Upper lobe of left lung (tissue), 6 donors: ENCODE measurements at regions not wholly inside any gene's neighbourhood (a gene's known extent, or its start where the extent isn't known, plus 50 kb on each side); places are given as distances from the start of the nearest gene placed in this dataset.

ENCODE experiments used
- ATAC-seq, 2 donors: fragments of 200-7000 bp; cut with Tn5 transposase; one replicate each; pipeline ENCODE4 v1.9.1; 2022; ENCODE audit warnings: mild to moderate bottlenecking in 2 of 2, moderate library complexity in 2 of 2; ENCODE audit not compliant: low FRiP score in 2 of 2
- DNase-seq, 2 donors: peaks; one replicate each; pipeline ENCODE4 v3.0.0-alpha.2; 2019 to 2020
- H3K27ac ChIP-seq, 4 donors: fragments of 200-600 bp; sonication (generic); one replicate each; pipeline ENCODE4 v1.5.1; 2016 to 2019
- H3K27me3 ChIP-seq, 4 donors: fragments of 200-600 bp; sonication (generic); one replicate each; pipeline ENCODE4 v1.5.1; 2017 to 2019
- H3K36me3 ChIP-seq, 4 donors: fragments of 200-600 bp; sonication (generic); one replicate each; pipeline ENCODE4 v1.5.1; 2016 to 2019
- H3K4me1 ChIP-seq, 4 donors: fragments of 200-600 bp; sonication (generic); one replicate each; pipeline ENCODE4 v1.5.1; 2018 to 2019
- H3K4me3 ChIP-seq, 4 donors: fragments of 200-600 bp; sonication (generic); one replicate each; pipeline ENCODE4 v1.5.1; 2017 to 2019; ENCODE audit warnings: mild to moderate bottlenecking in 2 of 4, moderate library complexity in 1 of 4
- H3K9me3 ChIP-seq, 4 donors: fragments of 200-600 bp; sonication (generic); one replicate each; pipeline ENCODE4 v1.5.1; 2018 to 2019
- EP300 ChIP-seq, 4 donors: sonication (generic); formaldehyde crosslinking; IDR thresholded peaks; one replicate each; pipeline ENCODE4 v1.5.1; 2017; ENCODE audit warnings: antibody characterized with exemption in 4 of 4, control low read depth in 2 of 4
- POLR2A ChIP-seq, 4 donors: fragments of 450-650 bp; IDR thresholded peaks; one replicate each; pipeline ENCODE4 v1.5.1; 2016 to 2017; ENCODE audit warnings: antibody characterized with exemption in 4 of 4, mild to moderate bottlenecking in 2 of 4
- POLR2AphosphoS5 ChIP-seq, 2 donors: sonication (generic); formaldehyde crosslinking; IDR thresholded peaks; one replicate each; pipeline ENCODE4 v1.5.1; 2017; ENCODE audit warnings: antibody characterized with exemption in 2 of 2
- WGBS, 2 donors: methylation state at CpG; one replicate each; pipeline ENCODE4 v1.1.5; 2017 to 2018; 5-methylcytosine and 5-hydroxymethylcytosine counted together
- TF ChIP-seq, protein P1 (sequence below), 6 experiments: fragments of 450-650 bp in 4 of 6; fragments of 200-600 bp in 2 of 6; sonication (generic) in 2 of 6; IDR thresholded peaks; one replicate each; pipeline ENCODE4 v1.5.1; 2016 to 2019; ENCODE audit warnings: antibody characterized with exemption in 6 of 6
- donor health status: DM: no; HTN: no; CAD: no; lungs with moderate emphysema.
- donor health status: DM: no; HTN: yes; CAD: no; lungs with severe emphysema.

DNA sequence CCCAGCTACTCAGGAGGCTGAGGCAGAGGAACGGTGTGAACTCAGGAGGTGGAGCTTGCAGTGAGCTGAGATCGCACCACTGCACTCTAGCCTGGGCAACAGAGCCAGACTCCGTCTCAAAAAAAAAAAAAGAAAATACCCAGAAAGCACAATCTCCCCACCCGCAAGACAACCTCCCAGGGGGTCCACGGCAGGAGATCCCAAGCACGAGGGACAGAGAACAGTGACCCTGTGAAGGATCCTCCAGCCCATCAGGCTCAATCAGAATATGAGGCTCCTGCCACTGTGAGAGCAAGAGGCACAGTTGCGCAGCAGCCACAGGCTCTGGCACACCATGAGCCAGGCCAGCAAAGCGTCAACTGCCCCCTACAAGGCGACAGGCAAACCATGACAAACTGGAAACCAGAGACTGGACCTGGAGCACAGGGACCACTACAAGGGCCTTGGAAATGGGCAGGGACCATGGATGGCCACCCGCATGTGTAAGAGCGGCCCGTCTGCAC, 164.8 kb upstream of the GRK3 start:
- H3K4me3 ChIP-seq, result no peak overlapping the region
- no peak overlapping the region for H3K27ac ChIP-seq
- ATAC-seq, result no peak
- no peak for DNase-seq
- H3K27me3 ChIP-seq, result no peaks in the 10 kb centered on the region
- peaks cover 39 to 57% (median 53%) of the 10 kb centered on the region in 4 donors for H3K4me1 ChIP-seq
- WGBS, 2 donors, result 90 to 93% methylated on average over 3 to 12 of the region's 12 CpGs
- no peaks in the 10 kb centered on the region for H3K36me3 ChIP-seq
- no peak for TF ChIP-seq EP300 (IDR thresholded peaks at IDR 0.05)
- TF ChIP-seq, protein P1, sequence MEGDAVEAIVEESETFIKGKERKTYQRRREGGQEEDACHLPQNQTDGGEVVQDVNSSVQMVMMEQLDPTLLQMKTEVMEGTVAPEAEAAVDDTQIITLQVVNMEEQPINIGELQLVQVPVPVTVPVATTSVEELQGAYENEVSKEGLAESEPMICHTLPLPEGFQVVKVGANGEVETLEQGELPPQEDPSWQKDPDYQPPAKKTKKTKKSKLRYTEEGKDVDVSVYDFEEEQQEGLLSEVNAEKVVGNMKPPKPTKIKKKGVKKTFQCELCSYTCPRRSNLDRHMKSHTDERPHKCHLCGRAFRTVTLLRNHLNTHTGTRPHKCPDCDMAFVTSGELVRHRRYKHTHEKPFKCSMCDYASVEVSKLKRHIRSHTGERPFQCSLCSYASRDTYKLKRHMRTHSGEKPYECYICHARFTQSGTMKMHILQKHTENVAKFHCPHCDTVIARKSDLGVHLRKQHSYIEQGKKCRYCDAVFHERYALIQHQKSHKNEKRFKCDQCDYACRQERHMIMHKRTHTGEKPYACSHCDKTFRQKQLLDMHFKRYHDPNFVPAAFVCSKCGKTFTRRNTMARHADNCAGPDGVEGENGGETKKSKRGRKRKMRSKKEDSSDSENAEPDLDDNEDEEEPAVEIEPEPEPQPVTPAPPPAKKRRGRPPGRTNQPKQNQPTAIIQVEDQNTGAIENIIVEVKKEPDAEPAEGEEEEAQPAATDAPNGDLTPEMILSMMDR (IDR thresholded peaks at IDR 0.05), result no peak
- no peak for TF ChIP-seq POLR2A (IDR thresholded peaks at IDR 0.05)
- TF ChIP-seq POLR2AphosphoS5 (IDR thresholded peaks at IDR 0.05), result no peak
- H3K9me3 ChIP-seq, result no peaks in the 10 kb centered on the region

DNA sequence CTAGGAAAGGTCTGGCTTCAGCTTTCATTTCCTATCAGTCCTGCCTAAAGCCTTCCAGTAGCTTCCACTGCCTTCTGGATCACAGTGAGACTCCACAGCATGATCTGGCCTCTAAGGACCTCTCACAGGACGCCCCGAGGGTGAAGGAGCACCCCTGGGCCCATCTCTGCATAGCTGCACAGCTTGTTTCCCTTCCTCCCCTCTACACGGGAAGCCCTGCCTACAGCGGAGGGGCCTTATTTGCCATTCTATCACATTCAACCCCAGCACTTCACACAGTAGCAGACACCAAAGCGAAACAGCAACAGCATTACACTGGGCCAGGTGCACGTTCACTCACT, 162.3 kb upstream of the GRK3 start:
- H3K4me1 ChIP-seq, result peaks cover 45 to 66% (median 60%) of the 10 kb centered on the region in 4 donors
- peak overlapping the region in 2 of 4 donors; percentile 78 to 89 for H3K27ac ChIP-seq
- TF ChIP-seq, protein P1 (IDR thresholded peaks at IDR 0.05), result no peak
- H3K27me3 ChIP-seq, result no peaks in the 10 kb centered on the region
- no peaks in the 10 kb centered on the region for H3K36me3 ChIP-seq
- 78 to 83% methylated on average over 6 of the region's 6 CpGs for WGBS, 2 donors
- DNase-seq (no peak), ATAC-seq (no peak)
- no peaks in the 10 kb centered on the region for H3K9me3 ChIP-seq
- H3K4me3 ChIP-seq, result no peak overlapping the region

DNA sequence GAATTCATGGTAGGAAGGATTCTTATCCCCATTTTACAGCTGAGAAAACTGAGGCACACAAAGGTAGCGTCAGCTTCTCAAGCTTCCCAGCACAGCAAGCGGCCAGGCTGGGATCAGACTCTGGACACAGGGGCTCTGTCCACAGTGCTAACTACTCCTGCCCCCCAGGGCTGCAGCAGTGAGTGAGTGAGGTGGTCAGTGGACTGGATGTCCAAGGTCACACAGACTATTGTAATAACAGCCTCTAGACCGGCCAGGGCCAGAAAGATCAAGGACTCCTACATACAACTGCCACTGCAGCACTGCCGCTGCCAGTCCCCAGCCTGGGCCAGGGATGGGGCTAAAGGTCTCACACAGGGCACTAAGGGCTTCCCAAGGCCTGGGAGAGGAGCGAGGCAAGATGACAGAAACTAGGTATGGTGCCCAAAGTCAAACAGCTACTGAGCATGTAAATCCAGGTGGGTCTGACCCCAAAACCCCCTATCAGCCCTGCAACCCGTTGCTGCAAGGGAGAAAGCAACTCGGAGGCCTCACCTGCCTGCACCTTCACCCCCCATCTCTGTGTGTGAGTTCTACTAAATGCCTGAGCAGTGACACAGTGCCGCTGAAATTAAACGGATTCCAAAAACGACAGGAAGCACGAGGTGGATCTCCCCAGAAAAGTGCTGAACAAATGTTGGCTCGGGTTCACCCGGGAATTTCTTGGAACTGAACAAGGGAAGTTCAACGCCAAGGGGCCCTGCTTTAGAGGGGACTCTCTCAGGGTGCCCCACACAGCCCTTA, 161.8 kb upstream of the GRK3 start:
- H3K27ac ChIP-seq, result peak overlapping the region; percentile 78 to 94 (median 87)
- no peaks in the 10 kb centered on the region for H3K27me3 ChIP-seq
- no peaks in the 10 kb centered on the region for H3K9me3 ChIP-seq
- no peaks in the 10 kb centered on the region for H3K36me3 ChIP-seq
- DNase-seq (no peak), ATAC-seq (no peak)
- peaks cover 45 to 65% (median 56%) of the 10 kb centered on the region in 4 donors for H3K4me1 ChIP-seq
- 35 to 41% methylated on average over 9 to 14 of the region's 14 CpGs for WGBS, 2 donors
- TF ChIP-seq, protein P1 (IDR thresholded peaks at IDR 0.05), result no peak
- TF ChIP-seq POLR2A (IDR thresholded peaks at IDR 0.05), result no peak
- TF ChIP-seq POLR2AphosphoS5 (IDR thresholded peaks at IDR 0.05), result no peak
- TF ChIP-seq EP300 (IDR thresholded peaks at IDR 0.05), result no peak
- peak overlapping the region in 2 of 4 donors; percentile 88 to 94 for H3K4me3 ChIP-seq

DNA sequence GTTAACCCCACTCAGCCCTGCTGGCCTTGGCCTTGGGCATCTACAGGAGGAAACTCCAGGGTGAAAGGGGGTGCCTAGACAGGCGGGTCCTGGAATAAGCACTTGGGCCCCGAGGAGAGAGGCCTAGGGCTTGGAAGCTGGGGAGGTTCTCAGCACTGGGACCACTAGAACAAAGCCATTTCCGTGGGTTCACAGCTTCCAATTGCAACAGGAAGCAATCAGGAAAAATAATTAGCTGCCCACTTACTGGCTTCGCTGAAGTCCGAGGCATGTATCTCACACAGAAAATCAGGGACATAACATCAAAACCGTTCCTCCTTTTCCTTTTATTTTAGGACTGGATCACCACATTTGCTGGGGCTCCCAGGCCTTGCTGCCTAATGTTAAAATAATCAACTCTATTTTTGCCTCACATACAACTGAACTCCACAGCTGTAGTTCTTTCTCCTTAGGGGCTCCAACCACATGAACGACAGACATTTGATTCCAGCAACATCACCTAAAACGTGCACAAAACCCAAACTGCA, 161.1 kb upstream of the GRK3 start:
- 19 to 29% methylated on average over 8 of the region's 8 CpGs for WGBS, 2 donors
- Histone ChIP-seq H3K36me3 (no peaks in the 10 kb centered on the region), H3K4me3 (peak overlapping the region in 3 of 4 donors; percentile 88 to 99 (median 94)), H3K27me3 (no peaks in the 10 kb centered on the region), H3K4me1 (peaks cover 45 to 58% (median 50%) of the 10 kb centered on the region in 4 donors), H3K9me3 (no peaks in the 10 kb centered on the region), H3K27ac (peak overlapping the region; percentile 78 to 94 (median 87))
- TF ChIP-seq, protein P1 (IDR thresholded peaks at IDR 0.05), result no peak
- no peak for TF ChIP-seq EP300 (IDR thresholded peaks at IDR 0.05)
- no peak for TF ChIP-seq POLR2A (IDR thresholded peaks at IDR 0.05)
- no peak for TF ChIP-seq POLR2AphosphoS5 (IDR thresholded peaks at IDR 0.05)
- ATAC-seq (no peak), DNase-seq (no peak)
